NCI-H748 treated with DMSO at 0.1 percent for 48 hours (cell line): ENCODE measurements at regions not wholly inside any gene's neighbourhood (a gene's known extent, or its start where the extent isn't known, plus 50 kb on each side); places are given as distances from the start of the nearest gene placed in this dataset.

ENCODE experiments used
- DNase-seq: peaks from one replicate; lab custom pipeline; 2025; lab: John Stamatoyannopoulos, UW

DNA sequence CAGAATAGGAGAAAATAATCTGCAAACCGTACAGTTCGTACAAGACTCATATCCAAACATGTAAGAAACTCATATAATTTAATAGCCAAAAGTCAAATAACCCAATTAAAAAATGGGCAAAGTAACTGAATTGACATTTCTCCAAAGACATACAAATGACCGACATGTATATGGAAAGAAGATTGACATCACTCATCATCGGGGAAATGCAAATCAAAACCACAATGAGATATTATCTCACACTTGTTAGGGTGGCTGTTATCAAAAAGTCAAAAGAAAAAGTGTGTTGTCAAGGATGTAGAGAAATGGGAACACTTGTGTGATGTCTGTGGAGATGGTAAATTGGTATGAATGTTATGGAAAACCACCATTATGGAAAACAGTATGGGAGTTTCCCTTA lies 70.5 kb upstream of the STXBP5 start:
- no peak for DNase-seq

DNA sequence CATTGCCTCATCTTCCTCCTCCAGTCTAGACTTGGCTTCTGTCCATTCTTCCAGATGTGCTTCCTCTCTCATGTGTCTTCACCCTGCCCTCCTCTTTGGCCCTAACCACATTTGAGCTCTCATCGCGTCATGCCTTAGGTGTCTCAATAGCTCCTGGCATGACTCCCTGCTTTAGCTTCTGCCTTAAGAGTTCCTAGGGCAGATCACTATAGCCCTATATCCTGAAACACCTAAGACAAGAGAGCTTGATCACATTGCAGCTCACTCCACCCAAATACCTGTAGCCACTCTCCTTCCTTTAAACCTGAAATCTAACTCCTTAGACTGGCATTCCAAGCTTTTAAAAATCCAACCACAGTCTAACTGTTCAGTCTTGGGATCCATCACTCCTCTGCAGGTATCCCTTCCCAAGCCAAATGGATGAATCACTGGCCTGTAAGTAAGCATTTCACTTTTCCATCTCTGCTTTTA lies 69.0 kb upstream of the STXBP5 start:
- DNase-seq = no peak

DNA sequence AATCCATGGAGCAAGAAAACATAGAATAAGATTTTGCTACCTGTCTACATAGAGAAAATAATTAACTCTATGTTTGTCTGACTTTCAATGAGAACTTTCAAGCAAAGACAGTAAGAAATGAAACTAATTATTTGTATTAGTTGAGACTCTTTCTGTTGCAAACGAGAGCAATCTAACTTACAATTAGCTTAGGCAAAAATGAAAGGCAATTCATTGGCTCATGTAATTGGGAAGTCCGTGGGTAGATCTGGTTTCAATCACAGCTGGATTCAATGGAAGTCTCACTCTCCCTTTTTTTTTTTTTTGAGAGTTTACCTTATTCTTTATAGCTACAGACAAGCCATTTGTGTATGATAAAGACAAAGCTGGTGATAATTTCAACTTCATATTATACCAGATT lies 68.2 kb upstream of the STXBP5 start:
- no peak for DNase-seq

DNA sequence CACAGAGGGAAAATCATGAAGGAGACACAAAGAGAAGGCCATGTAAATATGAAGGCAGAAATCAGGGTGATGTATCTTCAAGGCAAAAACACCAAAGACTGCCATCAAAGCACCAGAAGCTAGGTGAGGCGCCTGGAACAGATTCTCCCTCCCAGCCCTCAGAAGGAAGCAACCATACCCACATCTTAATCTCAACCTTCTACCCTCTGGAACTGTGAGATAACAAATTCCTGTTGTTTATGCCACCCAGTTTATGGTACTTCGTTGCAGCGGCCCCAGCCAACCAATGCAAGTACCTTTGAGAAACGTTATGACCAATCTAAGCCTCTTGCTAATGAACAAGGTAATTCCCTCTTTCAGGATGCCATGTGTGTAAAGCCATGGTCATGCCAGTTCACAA lies 66.2 kb upstream of the STXBP5 start:
- DNase-seq = no peak

DNA sequence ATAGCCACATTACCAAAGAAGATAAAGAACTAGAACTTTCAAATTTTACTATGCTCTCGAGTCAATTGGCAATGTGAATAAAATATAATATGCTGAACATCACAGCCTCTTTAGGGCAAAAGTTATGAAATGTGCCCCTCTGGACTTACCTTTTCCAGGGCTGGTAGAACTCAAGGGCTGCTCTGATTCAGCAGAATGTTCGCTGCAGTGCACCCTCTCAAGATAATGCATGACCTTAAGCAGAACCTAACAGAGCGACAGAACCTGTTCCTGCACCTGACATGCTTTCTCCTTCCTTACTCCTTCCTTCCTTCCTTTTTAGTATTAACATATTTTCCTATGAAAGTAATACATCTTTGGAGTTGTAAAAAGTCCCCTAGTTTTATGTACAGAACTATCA lies 65.4 kb upstream of the STXBP5 start:
- no peak for DNase-seq

DNA sequence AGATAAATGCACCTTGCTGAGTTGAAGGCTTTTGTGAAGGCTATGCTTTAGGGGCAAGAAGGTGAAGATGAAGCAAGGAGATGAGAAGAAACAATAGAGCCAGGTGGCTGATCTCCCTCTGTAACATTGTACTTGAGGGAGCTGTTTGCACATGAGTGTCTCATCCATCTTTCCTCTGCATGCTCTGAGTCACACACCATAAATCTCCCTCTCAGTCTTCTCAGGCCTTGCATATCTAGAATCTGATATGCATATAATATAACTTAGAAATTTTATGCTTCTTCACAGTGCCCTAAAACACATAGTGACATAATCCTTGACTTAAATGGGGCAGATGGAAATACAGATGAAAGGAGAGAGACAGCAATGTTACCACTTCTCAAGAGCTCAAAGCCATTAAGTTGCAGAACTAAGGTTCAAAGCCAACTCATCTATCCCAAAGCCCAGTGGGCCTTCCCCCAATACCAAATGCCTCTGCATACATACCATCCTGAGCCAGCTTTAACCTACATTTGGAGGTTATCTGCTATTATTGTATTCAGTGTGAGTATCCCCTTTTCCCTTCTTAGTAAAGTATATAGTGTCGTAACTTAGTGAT lies 62.4 kb upstream of the STXBP5 start:
- DNase-seq = no peak

DNA sequence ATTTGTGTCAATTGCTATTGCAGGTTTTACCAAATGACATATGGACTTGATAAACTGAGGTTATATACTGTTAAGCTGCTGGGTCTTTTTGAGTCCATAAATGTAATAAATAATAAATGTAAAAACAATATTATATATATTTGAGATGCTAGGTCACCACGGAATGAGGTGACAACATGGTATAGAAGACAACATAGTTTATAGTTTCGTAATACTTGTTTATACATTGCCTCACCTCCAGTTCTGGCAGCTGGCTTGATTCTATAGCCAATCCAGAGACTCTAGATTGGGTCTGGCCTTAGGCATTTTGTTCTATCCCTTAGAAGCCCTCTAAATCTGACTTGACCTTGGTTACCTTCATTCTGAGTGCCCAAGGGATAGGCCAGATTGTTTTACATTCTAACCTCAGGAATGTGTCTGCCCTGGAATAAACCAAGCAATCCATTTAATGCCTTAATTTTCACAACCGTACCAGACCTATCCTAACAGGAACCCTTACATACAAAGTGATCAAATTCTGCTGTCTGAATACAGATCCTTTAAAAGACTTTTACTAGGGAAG lies 61.5 kb upstream of the STXBP5 start:
- DNase-seq = no peak

DNA sequence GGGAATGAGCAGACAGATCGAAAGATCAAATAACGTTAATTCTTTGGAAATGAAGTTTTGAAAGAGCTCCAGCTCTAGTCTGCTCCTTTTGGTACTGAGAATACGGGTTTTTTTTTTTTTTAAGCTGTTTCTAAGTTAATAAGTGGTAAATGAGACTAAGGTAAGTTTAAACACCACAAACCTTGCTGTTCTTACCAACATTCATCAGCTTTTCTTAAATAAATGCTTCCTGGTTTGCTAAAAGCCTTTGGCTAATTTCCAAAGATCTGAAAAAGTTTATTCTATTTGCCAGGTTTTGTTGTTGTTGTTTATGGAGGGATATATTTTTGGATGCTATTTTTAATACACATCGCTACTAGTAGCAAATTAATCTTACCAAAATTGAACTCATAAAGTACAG lies 55.1 kb upstream of the STXBP5 start:
- no peak for DNase-seq

DNA sequence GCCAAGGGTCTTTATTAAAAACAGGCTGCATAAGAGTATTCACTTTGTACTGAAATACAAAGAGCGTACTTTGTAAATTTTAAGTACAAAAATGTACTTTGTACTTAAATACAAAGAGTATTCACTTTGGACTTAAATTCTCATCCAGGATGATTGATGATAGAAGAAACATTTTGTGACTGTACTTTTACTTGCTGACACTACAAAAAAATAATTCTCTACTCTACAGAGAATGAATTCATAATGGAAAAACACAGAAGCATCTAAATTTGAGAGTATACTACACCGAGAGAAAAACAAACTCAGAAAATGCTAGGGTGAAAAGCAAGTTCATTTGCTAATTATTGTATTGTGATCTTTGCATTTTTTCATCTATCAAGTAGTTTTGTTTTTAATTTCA lies 54.4 kb upstream of the STXBP5 start:
- DNase-seq = no peak

DNA sequence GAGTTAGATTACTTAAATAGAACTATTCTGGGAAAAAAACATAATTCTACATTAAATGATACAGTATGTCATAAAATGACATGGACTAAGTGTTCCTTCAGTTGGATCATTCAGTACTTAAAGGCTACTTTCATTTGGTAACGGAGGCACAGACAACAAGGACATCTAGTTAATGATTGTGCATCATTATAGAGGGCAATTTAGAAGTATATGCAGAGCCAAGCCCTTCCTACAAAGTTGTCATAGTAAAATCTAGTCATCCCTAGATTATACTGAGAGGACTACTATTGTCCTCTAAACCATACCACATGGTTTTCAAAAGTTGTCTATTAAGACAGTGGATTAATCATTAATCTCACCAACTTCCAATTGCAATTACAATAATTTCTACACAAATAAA lies 53.9 kb upstream of the STXBP5 start:
- no peak for DNase-seq
